HUES48 (cell line): ENCODE measurements at regions not wholly inside any gene's neighbourhood (a gene's known extent, or its start where the extent isn't known, plus 50 kb on each side); places are given as distances from the start of the nearest gene placed in this dataset.

Experiments used
- H3K27ac ChIP-seq: one replicate; pipeline ENCODE4 v1.7.0; 2013; ENCODE audit warnings: low read depth, low read length, inconsistent platforms
- H3K27me3 ChIP-seq: 2 replicates; pipeline ENCODE4 v1.6.1; 2013; ENCODE audit warnings: mild to moderate bottlenecking, low read length; ENCODE audit not compliant: control insufficient read depth, insufficient read depth
- H3K36me3 ChIP-seq: 2 replicates; pipeline ENCODE4 v1.6.1; 2013; ENCODE audit warnings: low read length; ENCODE audit not compliant: control insufficient read depth, insufficient read depth
- H3K4me1 ChIP-seq: 2 replicates; pipeline ENCODE4 v1.6.1; 2013; ENCODE audit warnings: mild to moderate bottlenecking, low read length; ENCODE audit not compliant: control insufficient read depth, insufficient read depth
- H3K4me3 ChIP-seq: 2 replicates; pipeline ENCODE4 v1.5.1; 2013; ENCODE audit warnings: mild to moderate bottlenecking, low read depth, low read length
- H3K9ac ChIP-seq: 2 replicates; pipeline ENCODE4 v1.6.1; 2013; ENCODE audit warnings: mild to moderate bottlenecking, low read depth, low read length, moderate library complexity
- H3K9me3 ChIP-seq: 2 replicates; pipeline ENCODE4 v1.6.1; 2013; ENCODE audit warnings: low read length; ENCODE audit not compliant: control insufficient read depth, insufficient read depth

- H3K9ac ChIP-seq, result peak overlapping the region; percentile 5; the same call in 1 of the 2 replicates
- H3K27me3 ChIP-seq, result no peaks in the 10 kb centered on the region
- H3K9me3 ChIP-seq, result no peaks in the 10 kb centered on the region
- peak overlapping the region; percentile 99 for H3K27ac ChIP-seq
- no peaks in the 10 kb centered on the region for H3K36me3 ChIP-seq
- H3K4me3 ChIP-seq, result no peak overlapping the region
- peaks cover 51% of the 10 kb centered on the region for H3K4me1 ChIP-seq
These were observed 112.7 kb upstream of the PTPN13 start for GRCh38 chr4:86481440-86481839.

- H3K9ac ChIP-seq, result peak overlapping the region; percentile 54; the same call in 1 of the 2 replicates
- peak overlapping the region; percentile 99 for H3K27ac ChIP-seq
- H3K4me3 ChIP-seq, result peak overlapping the region; percentile 35
These were observed 111.6 kb upstream of the PTPN13 start for GRCh38 chr4:86482306-86483172.

GRCh38 chr4:86483173-86483490, 111.0 kb upstream of the PTPN13 start:
- peak overlapping the region; percentile 99 for H3K27ac ChIP-seq
- peaks cover 51% of the 10 kb centered on the region for H3K4me1 ChIP-seq

More at GRCh38 chr4:86482306-86483172, 111.6 kb upstream of the PTPN13 start:
- no peaks in the 10 kb centered on the region for H3K27me3 ChIP-seq
- H3K9me3 ChIP-seq, result no peaks in the 10 kb centered on the region
- no peaks in the 10 kb centered on the region for H3K36me3 ChIP-seq
- peaks cover 51% of the 10 kb centered on the region for H3K4me1 ChIP-seq

GRCh38 chr4:86483773-86484172, 110.3 kb upstream of the PTPN13 start:
- 0 out of 2 replicates have a peak overlapping the region, but pooled peaks have one; percentile 9 for H3K9ac ChIP-seq
- H3K9me3 ChIP-seq, result no peaks in the 10 kb centered on the region
- peaks cover 51% of the 10 kb centered on the region for H3K4me1 ChIP-seq
- H3K36me3 ChIP-seq, result no peaks in the 10 kb centered on the region
- H3K27ac ChIP-seq, result peak overlapping the region; percentile 99
- H3K4me3 ChIP-seq, result no peak overlapping the region
- H3K27me3 ChIP-seq, result no peaks in the 10 kb centered on the region

More at GRCh38 chr4:86483173-86483490, 111.0 kb upstream of the PTPN13 start:
- Histone ChIP-seq H3K36me3 (no peaks in the 10 kb centered on the region), H3K27me3 (no peaks in the 10 kb centered on the region), H3K9me3 (no peaks in the 10 kb centered on the region), H3K9ac (no peak overlapping the region; the same call in 1 of the 2 replicates), H3K4me3 (0 out of 2 replicates have a peak overlapping the region, but pooled peaks have one; percentile 3)

- Histone ChIP-seq H3K4me1 (peaks cover 51% of the 10 kb centered on the region), H3K9me3 (no peaks in the 10 kb centered on the region), H3K27me3 (no peaks in the 10 kb centered on the region), H3K36me3 (no peaks in the 10 kb centered on the region), H3K27ac (peak overlapping the region; percentile 99), H3K4me3 (no peak overlapping the region), H3K9ac (no peak overlapping the region)
These were observed 109.9 kb upstream of the PTPN13 start for GRCh38 chr4:86484241-86484640.

GRCh38 chr4:86487738-86488348, 106.3 kb upstream of the PTPN13 start:
- Histone ChIP-seq H3K4me3 (no peak overlapping the region), H3K9me3 (no peaks in the 10 kb centered on the region), H3K4me1 (peaks cover 27% of the 10 kb centered on the region), H3K9ac (no peak overlapping the region), H3K27ac (no peak overlapping the region), H3K36me3 (no peaks in the 10 kb centered on the region), H3K27me3 (no peaks in the 10 kb centered on the region)

- H3K4me1 ChIP-seq, result peaks cover 21% of the 10 kb centered on the region; the same call in 1 of the 2 replicates
- H3K36me3 ChIP-seq, result no peaks in the 10 kb centered on the region
- H3K27ac ChIP-seq, result no peak overlapping the region
- no peak overlapping the region for H3K9ac ChIP-seq
- no peaks in the 10 kb centered on the region for H3K27me3 ChIP-seq
- H3K9me3 ChIP-seq, result no peaks in the 10 kb centered on the region
- H3K4me3 ChIP-seq, result no peak overlapping the region
These were observed 100.7 kb upstream of the PTPN13 start for GRCh38 chr4:86493460-86493859.

GRCh38 chr4:86496094-86497080, 97.7 kb upstream of the PTPN13 start:
- no peak overlapping the region for H3K9ac ChIP-seq
- H3K36me3 ChIP-seq, result no peaks in the 10 kb centered on the region
- H3K9me3 ChIP-seq, result no peaks in the 10 kb centered on the region
- no peaks in the 10 kb centered on the region for H3K27me3 ChIP-seq
- H3K4me3 ChIP-seq, result no peak overlapping the region
- H3K4me1 ChIP-seq, result peaks cover 21% of the 10 kb centered on the region; the same call in 1 of the 2 replicates
- H3K27ac ChIP-seq, result peak overlapping the region; percentile 3

GRCh38 chr4:86497131-86497530, 97.0 kb upstream of the PTPN13 start:
- H3K4me1 ChIP-seq, result peaks cover 21% of the 10 kb centered on the region; the same call in 1 of the 2 replicates
- H3K36me3 ChIP-seq, result no peaks in the 10 kb centered on the region
- no peak overlapping the region for H3K9ac ChIP-seq
- peak overlapping the region; percentile 3 for H3K27ac ChIP-seq
- H3K9me3 ChIP-seq, result no peaks in the 10 kb centered on the region
- H3K27me3 ChIP-seq, result no peaks in the 10 kb centered on the region
- no peak overlapping the region for H3K4me3 ChIP-seq

- Histone ChIP-seq H3K4me3 (no peak overlapping the region), H3K4me1 (peaks cover 17% of the 10 kb centered on the region; the same call in 1 of the 2 replicates), H3K27me3 (no peaks in the 10 kb centered on the region), H3K9ac (no peak overlapping the region), H3K9me3 (no peaks in the 10 kb centered on the region), H3K27ac (peak overlapping the region; percentile 0), H3K36me3 (no peaks in the 10 kb centered on the region)
These were observed 95.9 kb upstream of the PTPN13 start for GRCh38 chr4:86497980-86498862.
